HG03045 (cell line): ENCODE measurements at regions not wholly inside any gene's neighbourhood (a gene's known extent, or its start where the extent isn't known, plus 50 kb on each side); places are given as distances from the start of the nearest gene placed in this dataset.
A peak's percentile ranks its signal among the peaks of the same experiment; 100 is the strongest.
"Not testable (repeated sequence)": the region's sequence is repeated elsewhere in the genome, so short reads cannot be mapped to it uniquely, and the experiment has no call there.

ENCODE experiments used
- ATAC-seq: cut with Tn5 transposase; IDR thresholded peaks from one replicate; pipeline ENCODE4 v1.9.1; 2021; ENCODE audit warnings: mild to moderate bottlenecking, moderate library complexity; ENCODE audit not compliant: unreplicated experiment

DNA sequence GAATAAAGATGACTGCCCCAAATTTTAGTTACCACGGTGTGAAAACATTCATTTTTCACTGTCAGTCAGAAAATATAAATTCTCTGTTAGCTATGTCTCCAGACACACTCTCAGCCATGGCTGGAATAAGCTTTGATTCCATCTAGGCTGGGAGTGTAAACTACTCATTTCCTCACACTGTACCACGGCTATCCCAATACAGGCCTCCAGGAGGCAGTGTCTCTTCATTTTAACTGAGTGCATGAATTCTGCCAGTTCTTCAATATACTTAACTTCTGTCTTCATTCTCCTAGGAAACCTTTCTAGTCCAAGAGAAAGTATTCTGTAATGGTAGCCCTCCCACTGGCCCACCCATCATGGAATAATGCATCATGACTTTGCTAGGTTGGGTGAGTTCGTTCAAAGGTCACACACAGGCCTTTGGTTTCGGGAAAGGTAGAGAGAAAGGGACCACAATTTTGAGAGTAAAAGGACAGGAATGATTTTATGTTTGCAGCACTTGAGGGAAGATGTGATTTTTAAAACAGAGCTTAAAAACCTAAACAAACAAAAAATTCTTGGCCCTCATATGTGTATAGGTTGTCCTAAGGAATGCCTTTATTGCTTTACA is 381.1 kb downstream of the SEC23A start:
- ATAC-seq, result peak; percentile 65

DNA sequence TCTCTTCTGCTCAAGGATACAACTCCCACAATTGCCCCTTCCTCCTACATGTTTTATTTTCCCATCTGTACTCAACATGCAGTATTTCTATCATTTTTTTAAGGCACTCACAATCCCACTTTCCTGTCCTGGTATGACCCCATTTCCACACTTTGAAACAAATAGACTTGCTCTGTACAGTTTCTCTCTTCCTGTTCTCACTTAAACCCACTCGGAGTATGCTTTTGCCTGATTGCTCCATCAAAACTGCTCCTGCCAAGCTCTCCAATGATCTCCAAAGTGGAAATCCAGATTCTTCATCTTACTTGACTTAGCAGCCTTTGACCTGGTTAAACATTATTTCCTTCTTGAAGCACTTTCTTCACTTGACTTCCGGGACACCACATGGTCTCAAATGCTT is 384.5 kb downstream of the SEC23A start:
- no peak for ATAC-seq

GRCh38 chr14:38716926-38717325 is 386.1 kb downstream of the SEC23A start:
- ATAC-seq, result no peak

DNA sequence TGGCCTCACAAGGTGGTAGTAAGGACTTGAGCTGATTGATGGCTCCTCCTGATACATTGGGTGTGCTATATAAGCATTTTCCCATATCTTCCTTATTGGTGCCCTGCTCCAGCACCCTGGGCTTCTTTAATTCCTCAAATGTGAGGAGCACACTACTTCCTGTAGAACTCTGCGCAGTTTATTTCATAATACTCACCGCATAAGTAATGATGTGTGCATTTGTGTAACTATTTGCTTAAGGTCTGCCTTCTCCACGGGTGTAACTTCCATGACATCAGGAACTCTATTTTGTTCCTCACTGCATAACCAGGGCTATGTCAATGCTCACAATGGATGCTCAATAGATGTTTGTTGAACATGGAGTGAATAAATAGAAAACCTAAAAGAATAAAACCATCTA is 392.2 kb downstream of the SEC23A start:
- ATAC-seq, result no peak

- ATAC-seq, result no peak
Measured at GRCh38 chr14:38710196-38710595, 392.8 kb downstream of the SEC23A start.

- no peak for ATAC-seq
Measured at GRCh38 chr14:38705220-38705619, 397.8 kb downstream of the SEC23A start.

GRCh38 chr14:38704220-38704619 is 398.8 kb downstream of the SEC23A start:
- ATAC-seq, result no peak

- ATAC-seq, result no peak
Measured at GRCh38 chr14:38696925-38697324, 406.1 kb downstream of the SEC23A start.

- ATAC-seq, result no peak
Measured at GRCh38 chr14:38693423-38693822, 409.6 kb downstream of the SEC23A start.

GRCh38 chr14:38669027-38669426 is 413.1 kb upstream of the CLEC14A start:
- ATAC-seq, result no peak

GRCh38 chr14:38663382-38663781 is 407.5 kb upstream of the CLEC14A start:
- no peak for ATAC-seq

GRCh38 chr14:38662781-38663180 is 406.9 kb upstream of the CLEC14A start:
- no peak for ATAC-seq

GRCh38 chr14:38646391-38646790 is 390.5 kb upstream of the CLEC14A start:
- ATAC-seq, result no peak

- ATAC-seq, result not testable (repeated sequence)
Measured at GRCh38 chr14:38634913-38635312, 379.0 kb upstream of the CLEC14A start.

- no peak for ATAC-seq
Measured at GRCh38 chr14:38629412-38629811, 373.5 kb upstream of the CLEC14A start.

DNA sequence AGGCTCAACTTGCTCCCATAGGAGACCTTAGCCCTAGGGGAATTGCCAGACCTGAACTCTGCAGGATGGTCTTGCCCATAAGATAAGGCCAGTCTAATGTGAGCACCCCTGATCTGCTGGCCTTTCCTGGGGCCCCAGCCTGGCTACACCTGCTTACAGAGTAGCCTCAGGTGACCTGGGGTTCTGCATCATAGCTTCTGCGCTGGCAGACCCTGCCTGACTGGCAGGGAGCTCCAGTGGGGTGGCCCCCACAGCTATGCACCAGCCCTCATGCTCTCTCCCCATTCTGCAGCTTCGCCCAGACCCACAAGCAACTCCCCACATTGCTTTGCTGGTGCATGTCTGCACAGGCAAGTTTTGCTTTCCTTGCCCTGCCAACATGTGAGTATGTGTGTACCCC is 371.3 kb upstream of the CLEC14A start:
- no peak for ATAC-seq

- ATAC-seq, result no peak
Measured at GRCh38 chr14:38623661-38624060, 367.8 kb upstream of the CLEC14A start.

DNA sequence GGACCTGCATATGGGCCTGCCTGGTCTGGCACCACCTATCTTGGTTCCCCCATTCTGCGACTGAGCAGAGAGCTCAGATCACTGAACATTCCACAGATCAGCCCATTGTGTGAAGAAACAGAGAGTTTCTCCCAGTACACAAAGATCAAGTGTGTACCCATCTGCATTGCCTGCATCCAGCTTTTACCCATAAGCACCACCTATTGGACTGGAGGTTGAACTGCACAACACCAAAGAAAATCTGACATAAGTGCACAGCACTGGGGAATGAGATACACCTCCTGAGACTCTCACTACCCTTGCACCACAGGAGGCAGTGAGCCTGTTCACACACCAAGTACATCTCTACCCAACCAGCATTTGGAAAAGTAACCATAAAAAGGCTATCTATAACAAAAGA is 362.6 kb upstream of the CLEC14A start:
- ATAC-seq, result no peak

DNA sequence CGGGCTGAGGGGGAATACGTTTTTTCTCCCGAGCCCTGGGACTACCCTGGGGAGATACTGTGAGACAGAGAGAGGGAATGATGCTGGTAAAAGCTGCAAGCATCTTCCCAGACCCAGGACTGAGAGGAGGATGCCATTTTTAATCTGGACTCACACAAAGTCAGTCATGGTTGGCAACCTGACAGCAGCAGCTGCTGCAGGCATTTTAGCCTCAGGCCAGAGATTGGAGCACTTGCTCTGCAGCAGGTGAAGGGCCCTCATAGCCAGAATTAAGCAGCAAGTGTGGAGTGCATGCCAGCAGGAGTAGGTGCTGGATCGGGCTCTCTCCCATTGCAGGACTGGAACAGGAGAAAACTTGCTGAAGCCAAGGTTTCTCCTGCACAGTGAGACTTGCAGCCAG is 361.1 kb upstream of the CLEC14A start:
- ATAC-seq, result no peak

- no peak for ATAC-seq
Measured at GRCh38 chr14:38611928-38612327, 356.0 kb upstream of the CLEC14A start.

GRCh38 chr14:38608244-38608643 is 352.4 kb upstream of the CLEC14A start:
- no peak for ATAC-seq

GRCh38 chr14:38605193-38606114 is 349.6 kb upstream of the CLEC14A start:
- ATAC-seq, result no peak
